HEK293 (cell line): ENCODE measurements at regions not wholly inside any gene's neighbourhood (a gene's known extent, or its start where the extent isn't known, plus 50 kb on each side); places are given as distances from the start of the nearest gene placed in this dataset.

Experiments used
- CTCF ChIA-PET: fragments of 350-600 bp; formaldehyde crosslinking; extraction: SDS; loops from one replicate; lab custom pipeline; 2021; ENCODE audit warnings: antibody characterized with exemption; lab: Yijun Ruan, JAX
- POLR2A ChIA-PET: fragments of 300-600 bp; formaldehyde crosslinking; extraction: SDS; loops from one replicate; lab custom pipeline; 2020; ENCODE audit warnings: antibody characterized with exemption, inconsistent platforms; lab: Yijun Ruan, JAX
- H3K27ac ChIP-seq: fragments of 200-500 bp; sonication (Bioruptor generic); 2 replicates; pipeline ENCODE4 v1.5.1; 2014; ENCODE audit warnings: low read depth, low read length, control low read depth, inconsistent platforms; ENCODE audit errors: extremely low read depth
- H3K36me3 ChIP-seq, 2 experiments: fragments of 200-500 bp in 1 of 2; sonication (Bioruptor generic) in 1 of 2; 1 replicate in 1 of 2; 2 replicates in 1 of 2; pipeline ENCODE4 v1.5.1; 2014 to 2017; ENCODE audit warnings: inconsistent platforms in 2 of 2, low read length in 2 of 2; ENCODE audit not compliant: control insufficient read depth in 2 of 2, insufficient read depth in 1 of 2
- H3K4me1 ChIP-seq: fragments of 200-500 bp; sonication (Bioruptor generic); 2 replicates; pipeline ENCODE4 v1.5.1; 2014; ENCODE audit warnings: mild to moderate bottlenecking, low read length, inconsistent platforms; ENCODE audit not compliant: control insufficient read depth, insufficient read depth
- H3K4me3 ChIP-seq: 2 replicates; pipeline ENCODE4 v1.5.1; 2011; ENCODE audit warnings: low read depth, mild to moderate bottlenecking, control low read depth, low read length, moderate library complexity
- H3K9me3 ChIP-seq: fragments of 200-500 bp; sonication (Bioruptor generic); 2 replicates; pipeline ENCODE4 v1.5.1; 2014; ENCODE audit warnings: low read depth, low read length, inconsistent platforms; ENCODE audit not compliant: control insufficient read depth, insufficient read depth
- BCL11A ChIP-seq: fragments of 450-650 bp; formaldehyde crosslinking; IDR thresholded peaks from 2 replicates; pipeline ENCODE4 v1.5.1; 2016; ENCODE audit warnings: low read depth, missing biosample characterization, missing genetic modification characterization
- KLF8 ChIP-seq: fragments of 450-650 bp; formaldehyde crosslinking; IDR thresholded peaks from 2 replicates; pipeline ENCODE4 v1.5.1; 2016; ENCODE audit warnings: missing biosample characterization, missing genetic modification characterization
- SALL2 ChIP-seq: fragments of 450-650 bp; formaldehyde crosslinking; IDR thresholded peaks from 2 replicates; pipeline ENCODE4 v1.5.0; 2017; ENCODE audit warnings: missing biosample characterization, mild to moderate bottlenecking, missing genetic modification characterization, borderline replicate concordance
- ZFP37 ChIP-seq: fragments of 450-650 bp; formaldehyde crosslinking; IDR thresholded peaks from 2 replicates; pipeline ENCODE4 v1.5.1; 2016; ENCODE audit warnings: missing biosample characterization, missing genetic modification characterization
- ZNF202 ChIP-seq: fragments of 450-650 bp; formaldehyde crosslinking; IDR thresholded peaks from 2 replicates; pipeline ENCODE4 v1.5.1; 2016; ENCODE audit warnings: missing biosample characterization, missing genetic modification characterization, borderline replicate concordance
- ZNF274 ChIP-seq, 2 experiments: fragments of 200-500 bp in 1 of 2; fragments of 450-650 bp in 1 of 2; sonication (Bioruptor generic) in 1 of 2; formaldehyde crosslinking in 1 of 2; IDR thresholded peaks; 2 replicates each; pipeline versions ENCODE4 v1.5.1 to v1.6.1; 2014 to 2016; ENCODE audit warnings: borderline replicate concordance in 1 of 2, inconsistent platforms in 1 of 2, low read length in 1 of 2, missing biosample characterization in 1 of 2, missing genetic modification characterization in 1 of 2
- ZNF394 ChIP-seq: fragments of 450-650 bp; formaldehyde crosslinking; IDR thresholded peaks from 2 replicates; pipeline ENCODE4 v1.5.1; 2016; ENCODE audit warnings: missing biosample characterization, missing genetic modification characterization, mild to moderate bottlenecking, moderate library complexity, borderline replicate concordance
- ZNF585B ChIP-seq: fragments of 450-650 bp; formaldehyde crosslinking; IDR thresholded peaks from 2 replicates; pipeline ENCODE4 v1.5.1; 2016; ENCODE audit warnings: missing biosample characterization, missing genetic modification characterization
- ZNF629 ChIP-seq: fragments of 450-650 bp; formaldehyde crosslinking; IDR thresholded peaks from 2 replicates; pipeline ENCODE4 v1.5.1; 2017; ENCODE audit warnings: missing biosample characterization, missing genetic modification characterization
- ZNF701 ChIP-seq: fragments of 450-650 bp; formaldehyde crosslinking; IDR thresholded peaks from 2 replicates; pipeline ENCODE4 v1.5.1; 2016; ENCODE audit warnings: missing biosample characterization, missing genetic modification characterization
- ZNF747 ChIP-seq: fragments of 450-650 bp; formaldehyde crosslinking; IDR thresholded peaks from 2 replicates; pipeline ENCODE4 v1.5.1; 2016; ENCODE audit warnings: missing biosample characterization, missing genetic modification characterization
- ZNF792 ChIP-seq: fragments of 450-650 bp; formaldehyde crosslinking; IDR thresholded peaks from 2 replicates; pipeline ENCODE4 v1.5.1; 2016; ENCODE audit warnings: missing biosample characterization, missing genetic modification characterization
- ZNF830 ChIP-seq: fragments of 450-650 bp; IDR thresholded peaks from 2 replicates; pipeline ENCODE4 v1.5.0; 2018; ENCODE audit warnings: missing biosample characterization, missing genetic modification characterization, low read depth, mild to moderate bottlenecking, moderate library complexity
- ZNF837 ChIP-seq: fragments of 450-650 bp; formaldehyde crosslinking; IDR thresholded peaks from 2 replicates; pipeline ENCODE4 v1.5.1; 2016; ENCODE audit warnings: missing biosample characterization, missing genetic modification characterization
- TF ChIP-seq, protein P1 (sequence below): fragments of 450-650 bp; formaldehyde crosslinking; IDR thresholded peaks from 2 replicates; pipeline ENCODE4 v1.5.1; 2016; ENCODE audit warnings: missing biosample characterization, missing genetic modification characterization
- TF ChIP-seq, protein P2 (sequence below): fragments of 450-650 bp; formaldehyde crosslinking; IDR thresholded peaks from 2 replicates; pipeline ENCODE4 v1.5.1; 2017; ENCODE audit warnings: missing biosample characterization, missing genetic modification characterization
- TF ChIP-seq, protein P3 (sequence below): fragments of 450-650 bp; formaldehyde crosslinking; IDR thresholded peaks from 2 replicates; pipeline ENCODE4 v1.5.1; 2017; ENCODE audit warnings: missing biosample characterization, missing genetic modification characterization
- TF ChIP-seq, protein P4 (sequence below): fragments of 450-650 bp; formaldehyde crosslinking; IDR thresholded peaks from 2 replicates; pipeline ENCODE4 v1.5.1; 2017; ENCODE audit warnings: missing biosample characterization, missing genetic modification characterization
- TF ChIP-seq, protein P5 (sequence below): fragments of 450-650 bp; formaldehyde crosslinking; IDR thresholded peaks from 2 replicates; pipeline ENCODE4 v1.5.1; 2016; ENCODE audit warnings: missing biosample characterization, missing genetic modification characterization, borderline replicate concordance
- TF ChIP-seq, protein P6 (sequence below): fragments of 450-650 bp; formaldehyde crosslinking; IDR thresholded peaks from 2 replicates; pipeline ENCODE4 v1.5.1; 2016; ENCODE audit warnings: missing biosample characterization, missing genetic modification characterization, borderline replicate concordance

DNA sequence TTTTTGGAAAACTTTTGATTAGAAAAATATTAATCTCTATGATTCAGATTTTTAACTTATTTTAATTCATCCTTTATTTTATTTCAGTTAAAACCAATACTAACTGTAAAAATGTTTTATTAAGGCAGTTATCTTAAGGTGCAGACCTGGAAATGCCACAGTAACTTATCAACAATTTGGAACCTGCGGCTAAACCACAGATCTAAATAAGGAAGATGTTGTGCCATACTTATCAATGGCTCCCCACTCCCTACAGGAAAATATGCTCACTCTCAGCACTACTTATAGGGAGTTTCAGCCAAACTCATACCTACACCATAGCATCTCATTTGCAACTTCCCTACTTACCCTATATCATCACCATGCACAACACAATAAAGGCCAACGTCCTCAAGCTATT, 226.9 kb upstream of the KYNU start:
- CTCF ChIA-PET: interaction anchor here (0.6 kb wide), 1 partner anchor 530 kb away, joined by 4 read pairs; no protein-coding TSS in a partner anchor
- no peaks in the 10 kb centered on the region for H3K36me3 ChIP-seq
- POLR2A ChIA-PET: no interaction called here
- no peak for TF ChIP-seq ZNF701 (tag by site-specific recombination)
- TF ChIP-seq ZNF792 (tag by site-specific recombination): no peak
- no peak for TF ChIP-seq KLF8 (tag by site-specific recombination)
- no peak for TF ChIP-seq ZNF629
- no peak for TF ChIP-seq ZFP37 (tag by site-specific recombination)
- TF ChIP-seq, protein P1, sequence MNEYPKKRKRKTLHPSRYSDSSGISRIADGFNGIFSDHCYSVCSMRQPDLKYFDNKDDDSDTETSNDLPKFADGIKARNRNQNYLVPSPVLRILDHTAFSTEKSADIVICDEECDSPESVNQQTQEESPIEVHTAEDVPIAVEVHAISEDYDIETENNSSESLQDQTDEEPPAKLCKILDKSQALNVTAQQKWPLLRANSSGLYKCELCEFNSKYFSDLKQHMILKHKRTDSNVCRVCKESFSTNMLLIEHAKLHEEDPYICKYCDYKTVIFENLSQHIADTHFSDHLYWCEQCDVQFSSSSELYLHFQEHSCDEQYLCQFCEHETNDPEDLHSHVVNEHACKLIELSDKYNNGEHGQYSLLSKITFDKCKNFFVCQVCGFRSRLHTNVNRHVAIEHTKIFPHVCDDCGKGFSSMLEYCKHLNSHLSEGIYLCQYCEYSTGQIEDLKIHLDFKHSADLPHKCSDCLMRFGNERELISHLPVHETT (tag by site-specific recombination): no peak
- H3K9me3 ChIP-seq: no peaks in the 10 kb centered on the region
- no peak overlapping the region for H3K27ac ChIP-seq
- H3K4me1 ChIP-seq: no peaks in the 10 kb centered on the region
- no peak overlapping the region for H3K4me3 ChIP-seq

DNA sequence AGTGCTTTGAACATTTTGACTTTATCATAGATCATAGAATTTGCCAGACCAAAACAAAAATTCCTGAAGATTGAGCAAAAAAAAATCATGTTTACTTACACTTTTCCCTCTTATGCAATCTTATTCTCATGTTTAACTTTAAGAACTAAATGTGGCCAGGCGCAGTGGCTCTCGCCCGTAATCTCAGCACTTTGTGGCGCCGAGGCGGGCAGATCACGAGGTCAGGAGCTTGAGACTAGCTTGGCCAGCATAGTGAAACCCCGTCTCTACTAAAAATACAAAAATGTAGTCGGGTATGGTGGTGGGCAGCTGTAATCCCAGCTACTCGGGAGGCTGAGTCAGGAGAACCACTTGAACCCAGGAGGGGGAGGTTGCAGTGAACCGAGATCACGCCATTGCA, 227.9 kb upstream of the KYNU start:
- no peaks in the 10 kb centered on the region for H3K9me3 ChIP-seq
- no peaks in the 10 kb centered on the region for H3K4me1 ChIP-seq
- no peaks in the 10 kb centered on the region for H3K36me3 ChIP-seq
- CTCF ChIA-PET: interaction anchor here (0.6 to 0.7 kb wide), 2 partner anchors 18 to 529 kb away, joined by 4 to 6 read pairs; no protein-coding TSS in a partner anchor
- no peak overlapping the region for H3K27ac ChIP-seq
- TF ChIP-seq ZNF701 (tag by site-specific recombination): no peak
- TF ChIP-seq BCL11A (tag by site-specific recombination): no peak
- TF ChIP-seq, protein P2, sequence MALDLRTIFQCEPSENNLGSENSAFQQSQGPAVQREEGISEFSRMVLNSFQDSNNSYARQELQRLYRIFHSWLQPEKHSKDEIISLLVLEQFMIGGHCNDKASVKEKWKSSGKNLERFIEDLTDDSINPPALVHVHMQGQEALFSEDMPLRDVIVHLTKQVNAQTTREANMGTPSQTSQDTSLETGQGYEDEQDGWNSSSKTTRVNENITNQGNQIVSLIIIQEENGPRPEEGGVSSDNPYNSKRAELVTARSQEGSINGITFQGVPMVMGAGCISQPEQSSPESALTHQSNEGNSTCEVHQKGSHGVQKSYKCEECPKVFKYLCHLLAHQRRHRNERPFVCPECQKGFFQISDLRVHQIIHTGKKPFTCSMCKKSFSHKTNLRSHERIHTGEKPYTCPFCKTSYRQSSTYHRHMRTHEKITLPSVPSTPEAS (tag by site-specific recombination): no peak
- TF ChIP-seq, protein P3, sequence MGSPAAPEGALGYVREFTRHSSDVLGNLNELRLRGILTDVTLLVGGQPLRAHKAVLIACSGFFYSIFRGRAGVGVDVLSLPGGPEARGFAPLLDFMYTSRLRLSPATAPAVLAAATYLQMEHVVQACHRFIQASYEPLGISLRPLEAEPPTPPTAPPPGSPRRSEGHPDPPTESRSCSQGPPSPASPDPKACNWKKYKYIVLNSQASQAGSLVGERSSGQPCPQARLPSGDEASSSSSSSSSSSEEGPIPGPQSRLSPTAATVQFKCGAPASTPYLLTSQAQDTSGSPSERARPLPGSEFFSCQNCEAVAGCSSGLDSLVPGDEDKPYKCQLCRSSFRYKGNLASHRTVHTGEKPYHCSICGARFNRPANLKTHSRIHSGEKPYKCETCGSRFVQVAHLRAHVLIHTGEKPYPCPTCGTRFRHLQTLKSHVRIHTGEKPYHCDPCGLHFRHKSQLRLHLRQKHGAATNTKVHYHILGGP (tag by site-specific recombination): no peak
- TF ChIP-seq, protein P4, sequence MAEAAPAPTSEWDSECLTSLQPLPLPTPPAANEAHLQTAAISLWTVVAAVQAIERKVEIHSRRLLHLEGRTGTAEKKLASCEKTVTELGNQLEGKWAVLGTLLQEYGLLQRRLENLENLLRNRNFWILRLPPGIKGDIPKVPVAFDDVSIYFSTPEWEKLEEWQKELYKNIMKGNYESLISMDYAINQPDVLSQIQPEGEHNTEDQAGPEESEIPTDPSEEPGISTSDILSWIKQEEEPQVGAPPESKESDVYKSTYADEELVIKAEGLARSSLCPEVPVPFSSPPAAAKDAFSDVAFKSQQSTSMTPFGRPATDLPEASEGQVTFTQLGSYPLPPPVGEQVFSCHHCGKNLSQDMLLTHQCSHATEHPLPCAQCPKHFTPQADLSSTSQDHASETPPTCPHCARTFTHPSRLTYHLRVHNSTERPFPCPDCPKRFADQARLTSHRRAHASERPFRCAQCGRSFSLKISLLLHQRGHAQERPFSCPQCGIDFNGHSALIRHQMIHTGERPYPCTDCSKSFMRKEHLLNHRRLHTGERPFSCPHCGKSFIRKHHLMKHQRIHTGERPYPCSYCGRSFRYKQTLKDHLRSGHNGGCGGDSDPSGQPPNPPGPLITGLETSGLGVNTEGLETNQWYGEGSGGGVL (tag by site-specific recombination): no peak
- TF ChIP-seq ZNF394 (tag by site-specific recombination): no peak
- TF ChIP-seq, protein P5, sequence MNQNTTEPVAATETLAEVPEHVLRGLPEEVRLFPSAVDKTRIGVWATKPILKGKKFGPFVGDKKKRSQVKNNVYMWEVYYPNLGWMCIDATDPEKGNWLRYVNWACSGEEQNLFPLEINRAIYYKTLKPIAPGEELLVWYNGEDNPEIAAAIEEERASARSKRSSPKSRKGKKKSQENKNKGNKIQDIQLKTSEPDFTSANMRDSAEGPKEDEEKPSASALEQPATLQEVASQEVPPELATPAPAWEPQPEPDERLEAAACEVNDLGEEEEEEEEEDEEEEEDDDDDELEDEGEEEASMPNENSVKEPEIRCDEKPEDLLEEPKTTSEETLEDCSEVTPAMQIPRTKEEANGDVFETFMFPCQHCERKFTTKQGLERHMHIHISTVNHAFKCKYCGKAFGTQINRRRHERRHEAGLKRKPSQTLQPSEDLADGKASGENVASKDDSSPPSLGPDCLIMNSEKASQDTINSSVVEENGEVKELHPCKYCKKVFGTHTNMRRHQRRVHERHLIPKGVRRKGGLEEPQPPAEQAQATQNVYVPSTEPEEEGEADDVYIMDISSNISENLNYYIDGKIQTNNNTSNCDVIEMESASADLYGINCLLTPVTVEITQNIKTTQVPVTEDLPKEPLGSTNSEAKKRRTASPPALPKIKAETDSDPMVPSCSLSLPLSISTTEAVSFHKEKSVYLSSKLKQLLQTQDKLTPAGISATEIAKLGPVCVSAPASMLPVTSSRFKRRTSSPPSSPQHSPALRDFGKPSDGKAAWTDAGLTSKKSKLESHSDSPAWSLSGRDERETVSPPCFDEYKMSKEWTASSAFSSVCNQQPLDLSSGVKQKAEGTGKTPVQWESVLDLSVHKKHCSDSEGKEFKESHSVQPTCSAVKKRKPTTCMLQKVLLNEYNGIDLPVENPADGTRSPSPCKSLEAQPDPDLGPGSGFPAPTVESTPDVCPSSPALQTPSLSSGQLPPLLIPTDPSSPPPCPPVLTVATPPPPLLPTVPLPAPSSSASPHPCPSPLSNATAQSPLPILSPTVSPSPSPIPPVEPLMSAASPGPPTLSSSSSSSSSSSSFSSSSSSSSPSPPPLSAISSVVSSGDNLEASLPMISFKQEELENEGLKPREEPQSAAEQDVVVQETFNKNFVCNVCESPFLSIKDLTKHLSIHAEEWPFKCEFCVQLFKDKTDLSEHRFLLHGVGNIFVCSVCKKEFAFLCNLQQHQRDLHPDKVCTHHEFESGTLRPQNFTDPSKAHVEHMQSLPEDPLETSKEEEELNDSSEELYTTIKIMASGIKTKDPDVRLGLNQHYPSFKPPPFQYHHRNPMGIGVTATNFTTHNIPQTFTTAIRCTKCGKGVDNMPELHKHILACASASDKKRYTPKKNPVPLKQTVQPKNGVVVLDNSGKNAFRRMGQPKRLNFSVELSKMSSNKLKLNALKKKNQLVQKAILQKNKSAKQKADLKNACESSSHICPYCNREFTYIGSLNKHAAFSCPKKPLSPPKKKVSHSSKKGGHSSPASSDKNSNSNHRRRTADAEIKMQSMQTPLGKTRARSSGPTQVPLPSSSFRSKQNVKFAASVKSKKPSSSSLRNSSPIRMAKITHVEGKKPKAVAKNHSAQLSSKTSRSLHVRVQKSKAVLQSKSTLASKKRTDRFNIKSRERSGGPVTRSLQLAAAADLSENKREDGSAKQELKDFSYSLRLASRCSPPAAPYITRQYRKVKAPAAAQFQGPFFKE (tag by site-specific recombination): no peak
- no peak for TF ChIP-seq ZNF274 (IDR thresholded peaks at IDR 0.05; ENCODE audit: low read length)
- no peak for TF ChIP-seq ZNF274 (tag by site-specific recombination; IDR thresholded peaks at IDR 0.05; ENCODE audit: borderline replicate concordance)
- TF ChIP-seq KLF8 (tag by site-specific recombination): no peak
- TF ChIP-seq ZNF747 (tag by site-specific recombination): no peak
- no peak for TF ChIP-seq ZNF202 (tag by site-specific recombination)
- no peak for TF ChIP-seq ZNF837 (tag by site-specific recombination)
- TF ChIP-seq SALL2 (tag by site-specific recombination): no peak
- no peak for TF ChIP-seq ZNF585B (tag by site-specific recombination)
- TF ChIP-seq, protein P6, sequence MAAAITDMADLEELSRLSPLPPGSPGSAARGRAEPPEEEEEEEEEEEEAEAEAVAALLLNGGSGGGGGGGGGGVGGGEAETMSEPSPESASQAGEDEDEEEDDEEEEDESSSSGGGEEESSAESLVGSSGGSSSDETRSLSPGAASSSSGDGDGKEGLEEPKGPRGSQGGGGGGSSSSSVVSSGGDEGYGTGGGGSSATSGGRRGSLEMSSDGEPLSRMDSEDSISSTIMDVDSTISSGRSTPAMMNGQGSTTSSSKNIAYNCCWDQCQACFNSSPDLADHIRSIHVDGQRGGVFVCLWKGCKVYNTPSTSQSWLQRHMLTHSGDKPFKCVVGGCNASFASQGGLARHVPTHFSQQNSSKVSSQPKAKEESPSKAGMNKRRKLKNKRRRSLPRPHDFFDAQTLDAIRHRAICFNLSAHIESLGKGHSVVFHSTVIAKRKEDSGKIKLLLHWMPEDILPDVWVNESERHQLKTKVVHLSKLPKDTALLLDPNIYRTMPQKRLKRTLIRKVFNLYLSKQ (tag by site-specific recombination): no peak
- no peak for TF ChIP-seq ZNF830 (tag by site-specific recombination)
- POLR2A ChIA-PET: no interaction called here
- no peak overlapping the region for H3K4me3 ChIP-seq
